Astrocyte (in vitro differentiated cells and primary cell): ENCODE measurements at regions not wholly inside any gene's neighbourhood (a gene's known extent, or its start where the extent isn't known, plus 50 kb on each side); places are given as distances from the start of the nearest gene placed in this dataset.
A peak's percentile ranks its signal among the peaks of the same experiment; 100 is the strongest.

Experiments used
- DNase-seq: peaks from one replicate; pipeline ENCODE4 v3.0.0-alpha.2; 2010; ENCODE audit warnings: low read depth
- FAIRE-seq: peaks from 2 replicates; lab custom pipeline; 2011; peaks lifted over from hg19 to GRCh38; lab: Jason Lieb, UNC
- H2AFZ ChIP-seq: 2 replicates; pipeline ENCODE4 v1.6.0; 2012; ENCODE audit warnings: low read depth, low read length, inconsistent platforms
- H3K27ac ChIP-seq: 2 replicates; pipeline ENCODE4 v1.5.1; 2011; ENCODE audit warnings: low read depth, low read length, inconsistent platforms
- H3K27me3 ChIP-seq: 2 replicates; pipeline ENCODE4 v1.6.0; 2011; ENCODE audit warnings: low read length, inconsistent platforms; ENCODE audit not compliant: insufficient read depth
- H3K36me3 ChIP-seq: 2 replicates; pipeline ENCODE4 v1.5.1; 2011; ENCODE audit warnings: low read length, inconsistent platforms; ENCODE audit not compliant: insufficient read depth
- H3K4me1 ChIP-seq: 2 replicates; pipeline ENCODE4 v1.5.1; 2011; ENCODE audit warnings: low read length, inconsistent platforms; ENCODE audit not compliant: insufficient read depth
- H3K4me2 ChIP-seq: 2 replicates; pipeline ENCODE4 v1.6.0; 2012; ENCODE audit warnings: low read length, inconsistent platforms
- H3K4me3 ChIP-seq: 2 replicates; pipeline ENCODE4 v1.5.1; 2011; ENCODE audit warnings: low read depth, mild to moderate bottlenecking, low read length, inconsistent platforms; ENCODE audit not compliant: insufficient read depth
- H3K79me2 ChIP-seq: 2 replicates; pipeline ENCODE4 v1.6.0; 2012; ENCODE audit warnings: mild to moderate bottlenecking, low read length, inconsistent platforms; ENCODE audit not compliant: insufficient read depth
- H3K9ac ChIP-seq: 2 replicates; pipeline ENCODE4 v1.6.0; 2012; ENCODE audit warnings: mild to moderate bottlenecking, low read length, inconsistent platforms
- H3K9me3 ChIP-seq: 2 replicates; pipeline ENCODE4 v1.5.1; 2012; ENCODE audit warnings: low read depth, mild to moderate bottlenecking, low read length, inconsistent platforms; ENCODE audit not compliant: insufficient read depth
- H4K20me1 ChIP-seq: 2 replicates; pipeline ENCODE4 v1.6.0; 2012; ENCODE audit warnings: low read length, inconsistent platforms; ENCODE audit not compliant: insufficient read depth
- H3K27ac Mint-ChIP-seq: one replicate; pipeline ENCODE4 v1.8.0; 2021; ENCODE audit warnings: mild to moderate bottlenecking, mixed read lengths; ENCODE audit not compliant: unreplicated experiment
- H3K27me3 Mint-ChIP-seq: one replicate; pipeline ENCODE4 v1.8.0; 2021; ENCODE audit warnings: low read depth, mixed read lengths; ENCODE audit not compliant: unreplicated experiment
- H3K36me3 Mint-ChIP-seq: one replicate; pipeline ENCODE4 v1.8.0; 2021; ENCODE audit warnings: low read depth, mixed read lengths; ENCODE audit not compliant: unreplicated experiment
- H3K4me1 Mint-ChIP-seq: one replicate; pipeline ENCODE4 v1.8.0; 2021; ENCODE audit warnings: low read depth, mixed read lengths; ENCODE audit not compliant: unreplicated experiment
- H3K4me3 Mint-ChIP-seq: one replicate; pipeline ENCODE4 v1.8.0; 2021; ENCODE audit warnings: mild to moderate bottlenecking, moderate library complexity, mixed read lengths; ENCODE audit not compliant: unreplicated experiment
- H3K9me3 Mint-ChIP-seq: one replicate; pipeline ENCODE4 v1.8.0; 2021; ENCODE audit warnings: mild to moderate bottlenecking, mixed read lengths; ENCODE audit not compliant: unreplicated experiment
- EZH2 ChIP-seq: IDR thresholded peaks from 2 replicates; pipeline ENCODE4 v1.6.1; 2012; ENCODE audit warnings: mild to moderate bottlenecking, low read length, inconsistent platforms; ENCODE audit not compliant: insufficient read depth
- TF ChIP-seq, protein P1 (sequence below): IDR thresholded peaks from 2 replicates; pipeline ENCODE4 v1.5.1; 2011; ENCODE audit warnings: low read depth, mild to moderate bottlenecking, inconsistent platforms, low read length, moderate library complexity; ENCODE audit not compliant: insufficient read depth

DNA sequence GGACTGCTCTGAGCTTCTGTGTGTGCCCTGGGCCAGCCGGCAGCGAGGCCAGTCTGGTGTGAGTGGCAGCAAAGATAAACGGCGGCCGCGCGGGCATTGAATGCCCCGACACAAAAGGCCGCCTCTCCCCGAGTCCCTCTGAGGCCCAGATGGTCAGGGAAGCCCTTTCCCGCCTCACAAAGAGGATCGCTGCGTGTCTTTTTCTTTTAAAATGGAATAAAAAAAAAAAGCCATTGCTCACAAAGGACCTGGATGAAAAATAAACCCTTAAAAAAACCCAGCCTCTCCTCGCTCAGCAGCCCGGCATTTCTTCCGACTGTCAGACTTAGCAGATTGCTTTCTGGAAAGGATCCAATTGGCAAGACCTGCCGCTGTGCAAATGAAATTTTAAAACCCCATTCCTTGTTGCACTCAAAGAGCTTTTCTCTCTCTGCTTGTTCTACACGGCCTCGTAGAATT is 578.7 kb downstream of the BCOR start:
- Histone ChIP-seq H3K9me3 (no peaks in the 10 kb centered on the region), H3K27ac (no peak overlapping the region), H3K4me2 (peak overlapping the region; percentile 72), H3K79me2 (no peaks in the 10 kb centered on the region), H3K36me3 (no peaks in the 10 kb centered on the region), H3K27me3 (no peaks in the 10 kb centered on the region), H3K4me3 (no peak overlapping the region), H3K4me1 (peaks cover 5% of the 10 kb centered on the region), H2AFZ (no peak overlapping the region), H4K20me1 (no peaks in the 10 kb centered on the region), H3K9ac (peak overlapping the region; percentile 23)
- TF ChIP-seq, protein P1, sequence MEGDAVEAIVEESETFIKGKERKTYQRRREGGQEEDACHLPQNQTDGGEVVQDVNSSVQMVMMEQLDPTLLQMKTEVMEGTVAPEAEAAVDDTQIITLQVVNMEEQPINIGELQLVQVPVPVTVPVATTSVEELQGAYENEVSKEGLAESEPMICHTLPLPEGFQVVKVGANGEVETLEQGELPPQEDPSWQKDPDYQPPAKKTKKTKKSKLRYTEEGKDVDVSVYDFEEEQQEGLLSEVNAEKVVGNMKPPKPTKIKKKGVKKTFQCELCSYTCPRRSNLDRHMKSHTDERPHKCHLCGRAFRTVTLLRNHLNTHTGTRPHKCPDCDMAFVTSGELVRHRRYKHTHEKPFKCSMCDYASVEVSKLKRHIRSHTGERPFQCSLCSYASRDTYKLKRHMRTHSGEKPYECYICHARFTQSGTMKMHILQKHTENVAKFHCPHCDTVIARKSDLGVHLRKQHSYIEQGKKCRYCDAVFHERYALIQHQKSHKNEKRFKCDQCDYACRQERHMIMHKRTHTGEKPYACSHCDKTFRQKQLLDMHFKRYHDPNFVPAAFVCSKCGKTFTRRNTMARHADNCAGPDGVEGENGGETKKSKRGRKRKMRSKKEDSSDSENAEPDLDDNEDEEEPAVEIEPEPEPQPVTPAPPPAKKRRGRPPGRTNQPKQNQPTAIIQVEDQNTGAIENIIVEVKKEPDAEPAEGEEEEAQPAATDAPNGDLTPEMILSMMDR = no peak
- no peak for TF ChIP-seq EZH2
- FAIRE-seq (no peak), DNase-seq (peak; percentile 20)
- H3K4me3 Mint-ChIP-seq = no peak overlapping the region
- H3K27me3 Mint-ChIP-seq = peaks cover 34% of the 10 kb centered on the region
- H3K27ac Mint-ChIP-seq = no peak overlapping the region
- H3K36me3 Mint-ChIP-seq = no peaks in the 10 kb centered on the region
- H3K4me1 Mint-ChIP-seq = peaks cover 4% of the 10 kb centered on the region
- peaks cover 5% of the 10 kb centered on the region for H3K9me3 Mint-ChIP-seq

DNA sequence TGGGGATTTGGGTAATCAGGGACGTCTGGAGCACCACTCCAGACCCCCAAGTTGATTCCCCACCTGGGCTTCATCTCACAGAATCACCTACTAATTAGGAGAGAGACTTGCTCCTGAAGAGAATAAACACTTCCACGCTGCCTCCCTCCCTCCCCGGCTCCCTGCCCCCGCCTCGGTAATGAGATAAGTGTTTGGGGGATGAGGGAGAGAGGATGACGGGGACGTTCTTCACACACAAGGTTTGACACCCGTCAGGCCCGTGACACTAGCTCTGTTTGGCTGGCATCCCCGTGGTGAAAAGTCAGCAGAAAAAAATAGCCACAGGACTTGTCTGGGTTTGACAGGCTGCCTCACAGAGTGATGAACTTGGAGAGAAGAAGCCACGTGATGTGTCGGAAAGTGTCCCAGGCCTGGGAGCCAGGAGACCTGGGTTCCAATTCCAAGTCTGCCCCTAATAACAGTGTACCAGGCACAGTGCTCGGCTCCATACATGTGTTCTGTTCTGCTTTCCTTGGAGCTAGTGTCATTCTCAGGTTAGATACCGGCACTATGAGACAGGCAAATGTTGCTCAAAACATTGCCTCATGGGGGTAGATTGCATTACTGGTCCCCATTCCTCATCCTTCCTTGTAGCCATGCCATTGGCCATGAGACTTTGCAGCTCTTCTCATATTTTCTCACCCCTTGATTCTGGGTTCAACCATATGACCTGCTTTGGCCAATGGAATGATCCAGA is 578.0 kb downstream of the BCOR start:
- peak; percentile 37 for FAIRE-seq

More for the DNA sequence above, 578.0 kb downstream of the BCOR start:
- Mint-ChIP-seq H3K4me3 (no peak overlapping the region), H3K27me3 (peaks cover 38% of the 10 kb centered on the region), H3K4me1 (no peaks in the 10 kb centered on the region), H3K27ac (no peak overlapping the region), H3K9me3 (peaks cover 5% of the 10 kb centered on the region), H3K36me3 (no peaks in the 10 kb centered on the region)
- DNase-seq = no peak
- H3K4me3 ChIP-seq = no peak overlapping the region
- H3K9ac ChIP-seq = no peak overlapping the region
- TF ChIP-seq, protein P1 = no peak
- no peak for TF ChIP-seq EZH2
- no peak overlapping the region for H3K27ac ChIP-seq
- no peak overlapping the region for H2AFZ ChIP-seq
- no peaks in the 10 kb centered on the region for H3K9me3 ChIP-seq
- peaks cover 5% of the 10 kb centered on the region for H3K4me1 ChIP-seq
- no peaks in the 10 kb centered on the region for H3K27me3 ChIP-seq
- H4K20me1 ChIP-seq = no peaks in the 10 kb centered on the region
- H3K79me2 ChIP-seq = no peaks in the 10 kb centered on the region
- peak overlapping the region; percentile 72 for H3K4me2 ChIP-seq
- no peaks in the 10 kb centered on the region for H3K36me3 ChIP-seq
